OCI-LY3 (cell line): ENCODE measurements at regions not wholly inside any gene's neighbourhood (a gene's known extent, or its start where the extent isn't known, plus 50 kb on each side); places are given as distances from the start of the nearest gene placed in this dataset.

ENCODE experiments used
- H2AFZ ChIP-seq: fragments of 200-600, 300-600 bp; shearing (Covaris generic); 2 replicates; pipeline ENCODE4 v1.6.0; 2014; ENCODE audit warnings: antibody characterized with exemption, low read depth, low read length
- H3K27ac ChIP-seq: fragments of 200-600, 300-600 bp; sonication (generic); 2 replicates; pipeline ENCODE4 v1.5.1; 2014; ENCODE audit warnings: mild to moderate bottlenecking, low read length, moderate library complexity, mixed read lengths
- H3K27me3 ChIP-seq: fragments of 200-600, 300-600 bp; sonication (generic); 2 replicates; pipeline ENCODE4 v1.6.1; 2014; ENCODE audit warnings: low read depth, low read length, mixed read lengths
- H3K36me3 ChIP-seq: fragments of 200-600, 300-600 bp; sonication (generic); replicated peaks from 2 replicates; pipeline ENCODE3; 2014; ENCODE audit warnings: low read depth, low read length, mixed read lengths
- H3K4me1 ChIP-seq: fragments of 300-600, 200-600 bp; sonication (generic); 2 replicates; pipeline ENCODE4 v1.6.1; 2014; ENCODE audit warnings: low read length, mixed read lengths
- H3K4me2 ChIP-seq: fragments of 200-600, 300-600 bp; sonication (generic); 2 replicates; pipeline ENCODE4 v1.6.1; 2014; ENCODE audit warnings: low read length, mixed read lengths
- H3K4me3 ChIP-seq: fragments of 300-600, 200-600 bp; sonication (generic); 2 replicates; pipeline ENCODE4 v1.5.1; 2014; ENCODE audit warnings: antibody characterized with exemption, mild to moderate bottlenecking, low read length, moderate library complexity
- H3K79me2 ChIP-seq: fragments of 300-600, 200-600 bp; shearing (Covaris generic); 2 replicates; pipeline ENCODE4 v1.6.1; 2014; ENCODE audit warnings: mild to moderate bottlenecking, low read length, mixed read lengths
- H3K9ac ChIP-seq: fragments of 300-600, 200-600 bp; shearing (Covaris generic); 2 replicates; pipeline ENCODE4 v1.6.0; 2014; ENCODE audit warnings: mild to moderate bottlenecking, low read length, moderate library complexity
- H3K9me3 ChIP-seq: fragments of 200-600, 300-600 bp; shearing (Covaris generic); 2 replicates; pipeline ENCODE4 v1.6.1; 2014; ENCODE audit warnings: low read length, mixed read lengths; ENCODE audit not compliant: insufficient read depth
- H4K20me1 ChIP-seq: fragments of 200-600, 300-600 bp; sonication (generic); 2 replicates; pipeline ENCODE4 v1.6.1; 2016; ENCODE audit warnings: low read length, mixed read lengths; ENCODE audit not compliant: insufficient read depth
- EZH2phosphoT487 ChIP-seq: fragments of 200-600 bp; shearing (Covaris generic); IDR thresholded peaks from 2 replicates; pipeline ENCODE4 v1.6.1; 2018; ENCODE audit warnings: antibody characterized with exemption, mixed run types, low read depth
- TF ChIP-seq, protein P1 (sequence below): fragments of 200-600, 300-600 bp; sonication (generic); IDR thresholded peaks from 2 replicates; pipeline ENCODE4 v1.5.1; 2014; ENCODE audit warnings: antibody characterized with exemption, low read length, low read depth

DNA sequence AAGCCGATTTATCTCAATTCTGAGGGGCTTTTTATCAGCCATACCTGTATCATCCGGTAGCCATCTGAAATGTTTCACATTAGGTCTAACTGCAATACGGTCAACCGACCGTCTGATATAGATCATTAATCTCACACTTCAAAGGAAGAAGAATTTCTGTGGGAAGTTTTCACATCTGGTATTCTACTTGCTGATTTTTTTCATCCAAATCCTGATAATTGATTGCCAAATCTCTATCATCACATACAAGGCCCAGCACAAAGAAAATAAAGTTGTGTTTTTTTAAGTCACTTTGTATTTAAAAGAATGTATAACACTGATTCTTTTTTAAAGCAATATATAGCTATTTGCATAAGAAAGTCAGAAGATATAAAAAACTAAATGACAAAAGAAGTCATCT is 132.3 kb downstream of the DKK1 start:
- Histone ChIP-seq H3K9ac (no peak overlapping the region), H3K27me3 (no peaks in the 10 kb centered on the region), H3K9me3 (no peaks in the 10 kb centered on the region), H3K27ac (no peak overlapping the region), H3K4me2 (no peak overlapping the region), H3K4me3 (no peak overlapping the region), H3K79me2 (no peaks in the 10 kb centered on the region), H3K36me3 (no peaks in the 10 kb centered on the region), H2AFZ (no peak overlapping the region), H4K20me1 (no peaks in the 10 kb centered on the region), H3K4me1 (no peaks in the 10 kb centered on the region)
- TF ChIP-seq, protein P1, sequence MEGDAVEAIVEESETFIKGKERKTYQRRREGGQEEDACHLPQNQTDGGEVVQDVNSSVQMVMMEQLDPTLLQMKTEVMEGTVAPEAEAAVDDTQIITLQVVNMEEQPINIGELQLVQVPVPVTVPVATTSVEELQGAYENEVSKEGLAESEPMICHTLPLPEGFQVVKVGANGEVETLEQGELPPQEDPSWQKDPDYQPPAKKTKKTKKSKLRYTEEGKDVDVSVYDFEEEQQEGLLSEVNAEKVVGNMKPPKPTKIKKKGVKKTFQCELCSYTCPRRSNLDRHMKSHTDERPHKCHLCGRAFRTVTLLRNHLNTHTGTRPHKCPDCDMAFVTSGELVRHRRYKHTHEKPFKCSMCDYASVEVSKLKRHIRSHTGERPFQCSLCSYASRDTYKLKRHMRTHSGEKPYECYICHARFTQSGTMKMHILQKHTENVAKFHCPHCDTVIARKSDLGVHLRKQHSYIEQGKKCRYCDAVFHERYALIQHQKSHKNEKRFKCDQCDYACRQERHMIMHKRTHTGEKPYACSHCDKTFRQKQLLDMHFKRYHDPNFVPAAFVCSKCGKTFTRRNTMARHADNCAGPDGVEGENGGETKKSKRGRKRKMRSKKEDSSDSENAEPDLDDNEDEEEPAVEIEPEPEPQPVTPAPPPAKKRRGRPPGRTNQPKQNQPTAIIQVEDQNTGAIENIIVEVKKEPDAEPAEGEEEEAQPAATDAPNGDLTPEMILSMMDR, result no peak
- TF ChIP-seq EZH2phosphoT487, result no peak

DNA sequence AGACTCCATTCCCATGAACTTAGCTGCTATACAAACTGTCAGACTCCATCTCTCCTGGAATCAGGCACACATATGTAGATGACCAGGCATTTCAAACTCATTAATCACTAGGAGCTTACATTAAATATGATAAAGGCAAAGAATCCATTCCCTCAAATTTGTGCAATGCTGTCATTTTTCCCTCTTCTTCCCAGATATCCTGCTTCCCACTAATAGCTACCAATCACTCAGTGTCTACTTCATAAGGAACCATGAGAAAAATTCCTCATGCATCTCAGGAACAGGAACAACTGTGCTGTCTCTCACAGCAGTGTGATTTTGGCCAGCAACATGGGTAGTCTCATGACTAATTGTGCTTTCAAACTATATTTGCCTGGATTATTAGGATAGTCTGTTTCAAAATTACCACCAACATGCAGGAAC is 133.9 kb downstream of the DKK1 start:
- Histone ChIP-seq H3K9me3 (no peaks in the 10 kb centered on the region), H4K20me1 (no peaks in the 10 kb centered on the region), H2AFZ (no peak overlapping the region), H3K4me3 (no peak overlapping the region), H3K79me2 (no peaks in the 10 kb centered on the region), H3K4me2 (no peak overlapping the region), H3K9ac (no peak overlapping the region), H3K36me3 (no peaks in the 10 kb centered on the region), H3K4me1 (no peaks in the 10 kb centered on the region), H3K27me3 (no peaks in the 10 kb centered on the region), H3K27ac (no peak overlapping the region)
- TF ChIP-seq EZH2phosphoT487, result no peak
- TF ChIP-seq, protein P1, result no peak

DNA sequence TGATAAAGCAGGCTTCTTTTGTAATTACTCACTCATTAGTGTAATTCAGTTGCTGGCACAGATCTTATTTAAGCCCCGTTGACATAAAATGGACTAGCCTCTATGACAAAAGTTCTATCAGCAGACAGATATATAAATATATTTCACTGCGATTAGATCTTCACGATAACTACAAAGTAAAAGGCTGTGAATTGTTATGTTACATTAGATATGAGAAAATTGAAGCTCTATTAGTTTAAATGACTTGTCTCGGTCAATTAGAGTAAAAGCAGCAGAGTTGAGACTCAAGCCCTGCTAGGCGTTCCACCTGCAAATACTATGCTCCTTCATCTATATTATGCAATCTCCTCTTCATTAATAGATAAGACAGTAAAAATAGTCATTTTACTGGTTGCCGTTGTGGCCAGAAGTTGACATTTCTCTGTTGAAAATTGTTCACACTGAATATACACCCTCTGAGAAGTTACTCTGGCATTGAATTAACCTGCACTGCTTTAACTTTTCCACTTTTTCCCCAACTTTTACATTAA is 136.7 kb downstream of the DKK1 start:
- TF ChIP-seq EZH2phosphoT487, result no peak
- TF ChIP-seq, protein P1, result no peak
- H3K36me3 ChIP-seq, result no peaks in the 10 kb centered on the region
- no peak overlapping the region for H3K9ac ChIP-seq
- no peaks in the 10 kb centered on the region for H4K20me1 ChIP-seq
- H3K79me2 ChIP-seq, result no peaks in the 10 kb centered on the region
- no peak overlapping the region for H3K4me2 ChIP-seq
- H3K27ac ChIP-seq, result no peak overlapping the region
- peaks cover 5% of the 10 kb centered on the region; the same call in 1 of the 2 replicates for H3K4me1 ChIP-seq
- no peaks in the 10 kb centered on the region for H3K27me3 ChIP-seq
- H3K4me3 ChIP-seq, result no peak overlapping the region
- no peaks in the 10 kb centered on the region for H3K9me3 ChIP-seq
- H2AFZ ChIP-seq, result no peak overlapping the region

DNA sequence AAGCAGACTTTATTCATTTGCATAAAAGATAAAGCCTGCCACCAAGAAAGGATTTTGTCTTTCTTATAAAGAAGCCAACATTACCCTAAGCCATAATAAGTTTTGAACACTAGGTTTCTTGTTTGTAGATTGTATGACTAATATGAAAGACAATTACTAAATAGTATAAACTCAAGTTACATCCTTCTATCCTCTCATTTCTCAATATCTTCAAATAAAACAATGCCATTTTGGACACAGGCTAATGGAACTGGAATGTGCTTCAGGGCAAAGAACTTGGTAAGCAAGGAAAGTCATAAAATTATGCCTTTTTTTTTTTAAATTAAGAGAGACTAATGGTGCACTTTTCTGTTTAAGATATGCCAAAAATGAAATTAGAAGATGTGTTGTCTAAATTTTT is 137.7 kb downstream of the DKK1 start:
- Histone ChIP-seq H3K36me3 (no peaks in the 10 kb centered on the region), H3K79me2 (no peaks in the 10 kb centered on the region), H3K4me2 (no peak overlapping the region), H3K4me3 (no peak overlapping the region), H3K9me3 (no peaks in the 10 kb centered on the region), H4K20me1 (no peaks in the 10 kb centered on the region), H2AFZ (no peak overlapping the region), H3K27me3 (no peaks in the 10 kb centered on the region), H3K9ac (no peak overlapping the region), H3K27ac (no peak overlapping the region), H3K4me1 (peaks cover 5% of the 10 kb centered on the region; the same call in 1 of the 2 replicates)
- TF ChIP-seq, protein P1, result no peak
- TF ChIP-seq EZH2phosphoT487, result no peak
